HG02938 (cell line): ENCODE measurements at regions not wholly inside any gene's neighbourhood (a gene's known extent, or its start where the extent isn't known, plus 50 kb on each side); places are given as distances from the start of the nearest gene placed in this dataset.

ENCODE experiments used
- ATAC-seq: cut with Tn5 transposase; IDR thresholded peaks from one replicate; pipeline ENCODE4 v1.9.1; 2021; ENCODE audit warnings: mild to moderate bottlenecking, moderate library complexity; ENCODE audit not compliant: unreplicated experiment

GRCh38 chr10:7479861-7480598, 69.2 kb upstream of the SFMBT2 start:
- no peak for ATAC-seq

DNA sequence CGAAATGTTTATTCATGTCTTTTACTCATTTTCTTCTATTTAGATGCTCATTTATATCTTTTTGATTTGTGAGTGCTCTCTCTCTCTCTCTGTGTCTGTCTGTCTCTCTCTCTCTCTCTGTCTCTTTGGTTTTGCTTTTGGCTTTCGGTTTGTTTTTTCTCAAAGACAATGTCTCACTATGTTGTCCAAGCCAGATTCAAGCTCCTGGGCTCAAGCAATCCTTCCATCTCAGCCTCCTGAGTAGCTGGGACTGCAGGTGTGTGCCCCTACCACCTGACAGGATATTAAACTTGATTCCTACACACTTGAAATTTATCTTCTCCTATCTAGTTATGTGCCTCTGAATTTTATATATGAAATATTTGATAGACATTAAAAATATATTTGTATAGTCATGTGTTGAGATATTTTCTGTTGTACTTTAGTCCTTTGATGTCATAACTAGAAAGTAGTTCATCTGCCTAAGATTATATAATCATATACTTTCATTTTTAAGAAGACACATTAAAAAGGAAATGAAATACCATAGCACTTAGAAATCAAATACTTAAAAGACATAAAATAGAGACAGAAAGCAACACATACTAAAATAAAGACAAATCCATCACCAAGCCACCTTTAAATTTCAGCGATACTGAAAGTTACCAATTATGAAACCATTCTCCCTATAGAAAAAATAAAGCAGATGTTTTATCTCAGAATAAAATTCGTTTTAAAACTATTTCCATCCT, 68.1 kb upstream of the SFMBT2 start:
- no peak for ATAC-seq

- ATAC-seq = no peak
Observed at GRCh38 chr10:7477538-7478334, 66.9 kb upstream of the SFMBT2 start.

DNA sequence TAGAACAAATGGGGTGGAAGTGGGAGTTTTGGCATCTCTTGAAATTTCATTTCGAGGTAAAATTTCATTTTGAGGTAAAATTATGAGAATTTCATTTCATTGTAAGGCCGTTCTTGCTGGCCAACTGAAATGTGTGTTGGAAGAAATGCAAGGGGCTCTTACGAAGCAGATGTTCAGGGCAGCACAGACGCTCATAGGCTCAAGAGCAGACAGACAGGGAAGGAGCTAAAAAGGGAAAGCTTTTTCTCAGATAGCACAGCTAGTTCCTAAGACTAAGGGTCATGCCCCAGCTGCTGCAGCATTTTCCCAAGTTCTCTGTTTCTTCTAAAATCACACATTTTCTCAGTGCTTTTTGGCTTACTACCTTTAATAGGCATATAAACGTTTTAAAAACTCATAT, 65.1 kb upstream of the SFMBT2 start:
- ATAC-seq = no peak

GRCh38 chr10:7475046-7475911, 64.4 kb upstream of the SFMBT2 start:
- no peak for ATAC-seq

DNA sequence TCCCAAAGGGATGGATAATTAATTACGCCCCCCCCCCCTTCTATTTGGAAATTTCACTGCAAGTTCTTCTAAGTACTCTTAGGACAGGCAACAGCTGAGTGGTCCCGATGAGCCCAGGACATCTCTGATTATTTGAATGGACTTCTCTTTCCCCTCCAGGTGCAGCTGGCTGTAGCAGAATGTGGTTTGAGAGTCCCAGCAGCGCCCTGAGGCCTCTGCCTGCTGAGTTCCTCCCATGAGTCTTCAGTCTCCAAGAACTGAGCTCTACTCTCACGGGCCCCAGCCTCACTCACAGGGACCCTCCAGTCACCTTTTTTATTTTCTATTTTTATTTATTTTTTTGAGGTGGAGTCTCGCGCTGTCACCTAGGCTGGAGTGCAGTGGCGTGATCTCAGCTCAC, 63.6 kb upstream of the SFMBT2 start:
- no peak for ATAC-seq

DNA sequence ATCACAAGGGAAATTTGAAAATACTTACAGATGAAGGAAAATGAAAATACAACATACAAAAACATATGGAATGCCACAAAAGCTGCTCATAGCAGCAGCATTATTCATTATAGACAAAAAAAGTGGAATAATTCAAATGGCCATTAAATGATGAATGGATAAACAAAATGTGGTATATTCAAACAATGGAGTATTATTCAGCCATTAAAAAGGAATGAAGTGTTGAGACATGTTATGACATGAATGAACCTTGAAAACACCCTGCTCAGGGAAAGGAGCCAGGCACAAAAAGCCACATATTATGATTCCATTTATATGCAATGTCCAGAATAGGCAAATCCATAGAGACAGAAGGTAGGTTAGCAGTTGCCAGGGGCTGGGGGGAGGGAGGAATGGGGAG, 62.6 kb upstream of the SFMBT2 start:
- no peak for ATAC-seq

DNA sequence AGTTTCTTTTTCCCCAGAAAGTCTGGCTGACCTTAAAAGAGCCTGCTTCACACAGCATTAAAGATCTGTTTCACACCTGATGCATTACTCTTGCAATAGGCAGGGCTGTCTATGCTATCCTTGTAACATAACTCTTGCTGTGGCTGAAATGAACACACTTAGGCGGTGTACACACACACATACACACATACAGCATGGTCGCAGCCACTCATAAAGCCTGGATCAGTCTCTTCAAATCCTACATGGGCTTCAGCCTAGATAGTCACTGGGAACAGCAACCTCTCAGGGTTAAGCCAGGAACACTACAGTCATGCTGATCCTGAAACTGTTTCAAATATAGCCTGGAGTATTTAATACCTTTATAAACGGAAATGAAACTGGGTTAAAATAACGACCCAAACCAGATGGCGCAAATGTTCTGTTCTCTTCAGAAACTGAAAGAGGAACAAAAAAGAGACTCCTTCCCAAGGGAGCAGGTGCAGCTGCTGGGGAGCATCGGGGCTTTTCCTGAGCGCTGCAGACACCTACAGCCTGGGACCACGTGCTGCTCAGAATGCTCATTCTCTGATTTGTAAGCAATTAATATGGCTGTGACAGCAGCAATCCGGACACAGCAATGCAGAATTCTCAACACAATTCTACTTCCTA, 61.0 kb upstream of the SFMBT2 start:
- ATAC-seq = peak; percentile 80

- no peak for ATAC-seq
Observed at GRCh38 chr10:7470371-7470770, 59.5 kb upstream of the SFMBT2 start.

DNA sequence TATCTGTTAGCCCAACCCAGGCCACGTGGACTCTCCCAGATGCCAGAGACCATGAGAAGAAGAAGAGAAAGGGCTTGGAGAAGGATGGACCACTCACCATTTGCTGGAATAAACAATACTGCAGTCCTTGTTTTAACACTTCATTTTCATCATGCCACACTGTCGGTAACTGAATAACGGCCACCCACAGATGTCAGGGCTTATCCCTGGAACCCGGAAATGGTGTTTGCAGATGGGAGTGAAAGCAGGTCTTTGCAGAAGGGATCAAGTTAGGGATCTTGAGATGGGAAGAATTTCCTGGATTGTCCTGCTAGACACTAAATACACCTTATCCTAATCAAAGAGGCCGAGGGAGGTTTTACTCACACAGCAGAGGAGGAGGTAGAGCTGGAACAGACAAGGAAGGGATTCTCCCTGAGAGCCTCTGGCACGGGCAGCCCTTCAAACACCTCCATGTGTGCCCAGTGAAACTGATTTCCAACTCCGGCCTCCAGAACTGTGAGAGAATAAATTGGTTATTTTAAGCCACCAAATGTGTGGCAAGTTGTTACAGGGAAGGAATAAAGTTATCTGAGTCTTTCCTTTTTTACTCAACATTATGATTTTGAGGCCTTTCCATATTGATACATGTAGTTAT, 56.3 kb upstream of the SFMBT2 start:
- ATAC-seq = no peak

DNA sequence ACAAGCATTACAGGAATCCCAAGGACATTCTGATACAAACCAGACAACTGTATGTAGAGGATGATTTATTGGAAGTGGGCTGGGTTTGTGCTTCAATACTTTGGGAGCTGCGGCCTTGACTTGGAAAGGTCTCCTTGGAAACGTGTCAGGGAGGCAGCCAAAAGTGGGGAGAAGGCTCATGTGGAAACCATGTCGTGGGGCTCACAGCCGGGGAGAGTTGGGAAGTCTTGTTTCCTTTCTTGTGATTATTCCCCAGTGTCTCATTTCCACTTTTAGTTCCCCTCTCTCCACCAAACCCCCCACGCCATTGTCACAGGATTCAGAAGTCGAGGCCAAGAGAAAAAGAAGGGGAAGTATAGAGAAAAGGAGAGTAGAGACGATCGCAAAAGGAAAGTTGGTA, 53.9 kb upstream of the SFMBT2 start:
- no peak for ATAC-seq
